WERI-Rb-1 (cell line): ENCODE measurements at regions not wholly inside any gene's neighbourhood (a gene's known extent, or its start where the extent isn't known, plus 50 kb on each side); places are given as distances from the start of the nearest gene placed in this dataset.

Experiments
- DNase-seq: peaks from one replicate; pipeline ENCODE4 v3.0.0-alpha.2; 2020
- H3K27ac ChIP-seq: fragments of 250-450 bp; sonication (Bioruptor Pico); 2 replicates; pipeline ENCODE4 v1.5.1; 2020; ENCODE audit warnings: mild to moderate bottlenecking, moderate library complexity
- H3K27me3 ChIP-seq: fragments of 250-450 bp; sonication (Bioruptor Pico); 2 replicates; pipeline ENCODE4 v1.5.1; 2021; ENCODE audit warnings: mild to moderate bottlenecking, low read depth, moderate library complexity; ENCODE audit not compliant: insufficient read depth, severe bottlenecking
- H3K36me3 ChIP-seq: fragments of 250-450 bp; sonication (Bioruptor Pico); 2 replicates; pipeline ENCODE4 v1.5.1; 2020; ENCODE audit warnings: mild to moderate bottlenecking, moderate library complexity
- H3K4me3 ChIP-seq: 2 replicates; pipeline ENCODE4 v1.5.1; 2011; ENCODE audit warnings: low read depth, mild to moderate bottlenecking, control low read depth, low read length
- H3K9me3 ChIP-seq: fragments of 250-450 bp; sonication (Bioruptor Pico); 2 replicates; pipeline ENCODE4 v1.5.1; 2021; ENCODE audit warnings: mild to moderate bottlenecking, moderate library complexity; ENCODE audit not compliant: severe bottlenecking
- TF ChIP-seq, protein P1 (sequence below): IDR thresholded peaks from 2 replicates; pipeline ENCODE4 v1.5.1; 2011; ENCODE audit warnings: low read depth, mild to moderate bottlenecking, control low read depth, inconsistent platforms, low read length

DNA sequence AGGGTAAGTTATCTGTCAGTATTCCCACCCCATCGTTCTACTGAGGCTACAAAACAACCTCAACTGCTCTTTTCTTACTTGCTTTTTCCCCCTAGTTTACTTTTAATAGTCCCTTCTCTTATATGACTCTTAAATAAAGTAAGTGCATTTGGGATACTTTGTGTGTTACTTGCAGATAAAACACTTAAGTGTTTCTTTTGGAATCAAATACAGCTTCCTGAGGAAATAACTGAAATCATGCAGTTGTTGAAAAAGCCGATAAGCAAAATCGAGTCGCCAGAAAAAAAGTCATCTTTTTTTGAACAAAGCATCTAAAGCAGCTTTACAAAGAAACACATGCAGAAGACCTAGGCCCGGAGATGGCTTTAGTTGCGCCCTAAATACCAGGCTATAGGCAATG is 53.5 kb upstream of the EPB41L4A start:
- H3K27me3 ChIP-seq, result no peaks in the 10 kb centered on the region
- no peaks in the 10 kb centered on the region for H3K9me3 ChIP-seq
- no peak overlapping the region for H3K27ac ChIP-seq

DNA sequence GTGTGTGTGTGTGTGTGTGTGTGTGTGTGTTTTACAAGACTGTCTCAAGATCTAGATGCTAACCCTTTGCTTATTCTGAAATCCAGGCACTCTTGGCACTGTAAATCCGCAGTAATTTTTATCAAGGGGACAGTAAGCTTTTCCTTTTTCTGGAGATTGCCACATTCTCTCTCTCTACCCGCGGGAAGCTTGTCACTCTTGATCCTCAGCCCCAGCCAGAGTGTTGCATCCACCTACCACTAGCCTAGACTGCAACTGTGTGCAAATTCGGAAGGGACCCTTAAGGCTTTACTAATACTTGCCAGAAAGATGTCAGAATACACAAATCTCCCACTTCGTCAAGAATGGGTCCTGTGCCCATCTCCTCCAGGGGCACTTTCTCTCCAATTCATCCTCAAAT is 54.9 kb upstream of the EPB41L4A start:
- H3K27me3 ChIP-seq, result no peaks in the 10 kb centered on the region
- TF ChIP-seq, protein P1, sequence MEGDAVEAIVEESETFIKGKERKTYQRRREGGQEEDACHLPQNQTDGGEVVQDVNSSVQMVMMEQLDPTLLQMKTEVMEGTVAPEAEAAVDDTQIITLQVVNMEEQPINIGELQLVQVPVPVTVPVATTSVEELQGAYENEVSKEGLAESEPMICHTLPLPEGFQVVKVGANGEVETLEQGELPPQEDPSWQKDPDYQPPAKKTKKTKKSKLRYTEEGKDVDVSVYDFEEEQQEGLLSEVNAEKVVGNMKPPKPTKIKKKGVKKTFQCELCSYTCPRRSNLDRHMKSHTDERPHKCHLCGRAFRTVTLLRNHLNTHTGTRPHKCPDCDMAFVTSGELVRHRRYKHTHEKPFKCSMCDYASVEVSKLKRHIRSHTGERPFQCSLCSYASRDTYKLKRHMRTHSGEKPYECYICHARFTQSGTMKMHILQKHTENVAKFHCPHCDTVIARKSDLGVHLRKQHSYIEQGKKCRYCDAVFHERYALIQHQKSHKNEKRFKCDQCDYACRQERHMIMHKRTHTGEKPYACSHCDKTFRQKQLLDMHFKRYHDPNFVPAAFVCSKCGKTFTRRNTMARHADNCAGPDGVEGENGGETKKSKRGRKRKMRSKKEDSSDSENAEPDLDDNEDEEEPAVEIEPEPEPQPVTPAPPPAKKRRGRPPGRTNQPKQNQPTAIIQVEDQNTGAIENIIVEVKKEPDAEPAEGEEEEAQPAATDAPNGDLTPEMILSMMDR, result no peak
- H3K4me3 ChIP-seq, result no peak overlapping the region
- no peaks in the 10 kb centered on the region for H3K36me3 ChIP-seq
- H3K9me3 ChIP-seq, result no peaks in the 10 kb centered on the region
- DNase-seq, result no peak
- no peak overlapping the region for H3K27ac ChIP-seq

More for the DNA sequence above, 53.5 kb upstream of the EPB41L4A start:
- TF ChIP-seq, protein P1, result no peak
- Histone ChIP-seq H3K36me3 (no peaks in the 10 kb centered on the region), H3K4me3 (no peak overlapping the region)
- no peak for DNase-seq

DNA sequence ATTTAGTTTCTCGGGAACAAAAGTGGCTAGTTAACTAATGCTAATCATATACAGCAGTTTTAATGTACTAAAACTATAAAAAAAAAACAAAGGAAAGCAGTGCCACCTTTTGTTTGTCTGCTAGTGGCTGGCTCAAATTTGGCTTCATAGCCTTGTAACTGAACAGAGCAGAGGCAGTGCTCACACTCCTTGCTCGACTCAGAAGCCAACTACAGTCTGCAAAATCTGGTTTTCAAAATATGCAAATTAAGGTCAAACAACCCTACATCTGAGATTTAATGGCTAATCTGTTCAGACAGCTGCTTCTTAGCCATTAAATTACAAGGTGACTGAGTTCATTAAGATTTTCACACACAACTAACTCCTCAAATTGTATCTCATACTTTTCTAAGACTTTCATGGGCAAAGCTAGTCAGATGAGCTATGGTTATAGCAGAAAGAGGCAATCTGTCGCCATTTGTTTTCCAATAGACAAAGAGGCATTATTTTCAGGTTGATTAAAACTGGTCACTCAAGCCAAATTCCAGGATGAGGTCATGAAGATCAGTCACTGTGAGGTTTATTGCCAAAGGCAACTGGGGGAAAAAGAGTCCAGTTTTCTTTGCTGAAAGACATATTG is 56.8 kb upstream of the EPB41L4A start:
- Histone ChIP-seq H3K27ac (no peak overlapping the region), H3K9me3 (no peaks in the 10 kb centered on the region), H3K4me3 (no peak overlapping the region), H3K27me3 (no peaks in the 10 kb centered on the region), H3K36me3 (no peaks in the 10 kb centered on the region)
- TF ChIP-seq, protein P1, result no peak
- DNase-seq, result no peak

DNA sequence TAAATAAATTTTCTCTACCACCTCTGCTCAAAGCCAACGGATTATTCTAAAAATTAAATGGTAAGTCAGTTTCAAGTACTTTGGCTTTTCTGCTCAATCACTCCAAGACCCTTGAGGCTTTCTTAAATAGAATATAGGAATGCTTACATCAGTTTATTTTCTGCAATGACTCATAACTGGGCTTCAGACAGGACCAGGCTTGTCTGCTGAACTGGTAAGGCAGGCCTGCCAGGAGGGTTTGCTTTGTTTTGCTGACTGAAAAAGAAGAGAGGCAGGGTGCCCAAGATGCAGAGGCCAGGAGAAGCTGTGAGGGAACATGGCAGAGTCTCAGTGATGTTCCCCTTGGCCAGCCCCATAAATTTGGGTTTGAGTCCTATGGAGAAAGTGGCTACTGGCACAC is 60.3 kb upstream of the EPB41L4A start:
- TF ChIP-seq, protein P1, result no peak
- Histone ChIP-seq H3K36me3 (no peaks in the 10 kb centered on the region), H3K27me3 (no peaks in the 10 kb centered on the region), H3K9me3 (no peaks in the 10 kb centered on the region), H3K27ac (no peak overlapping the region), H3K4me3 (no peak overlapping the region)
- DNase-seq, result no peak

DNA sequence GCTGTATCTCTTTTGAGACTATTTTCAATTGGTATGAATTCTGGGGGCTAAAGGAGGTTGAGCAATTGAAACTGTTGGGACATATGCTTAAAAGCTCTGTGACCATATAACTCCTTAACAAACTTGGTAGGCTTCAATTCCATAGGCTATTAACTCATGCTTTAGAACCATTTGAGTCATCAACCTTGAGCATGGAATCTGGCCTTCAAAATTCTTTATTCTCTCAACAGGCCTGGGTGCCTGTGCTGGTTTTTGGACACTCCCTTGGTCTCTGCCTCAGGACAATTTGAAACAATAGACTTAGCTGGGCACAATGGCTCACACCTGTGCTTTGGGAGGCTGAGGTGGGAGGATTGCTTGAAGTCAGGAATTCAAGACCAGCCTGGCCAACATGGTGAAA is 61.4 kb upstream of the EPB41L4A start:
- Histone ChIP-seq H3K36me3 (no peaks in the 10 kb centered on the region), H3K27ac (no peak overlapping the region), H3K27me3 (no peaks in the 10 kb centered on the region), H3K9me3 (no peaks in the 10 kb centered on the region), H3K4me3 (no peak overlapping the region)
- TF ChIP-seq, protein P1, result no peak
- DNase-seq, result no peak

DNA sequence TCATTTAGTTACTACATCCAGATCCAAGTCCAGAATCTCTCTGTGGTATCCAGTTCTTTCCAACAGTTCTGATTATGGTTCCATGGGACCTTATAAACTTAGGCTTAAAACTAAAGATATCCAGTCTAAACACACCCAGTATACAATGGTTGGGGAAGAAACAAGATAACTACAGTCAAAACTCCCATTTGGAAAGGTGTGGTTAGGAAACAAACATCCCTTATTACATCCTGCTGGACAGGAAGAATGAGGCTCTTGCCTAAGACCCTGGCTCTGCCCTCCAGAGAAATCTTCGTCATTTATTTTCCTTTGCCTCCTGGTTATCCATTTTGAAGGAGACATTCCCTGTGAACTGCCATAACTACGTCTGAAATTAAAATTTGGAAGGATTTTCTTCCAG is 64.6 kb upstream of the EPB41L4A start:
- H3K9me3 ChIP-seq, result no peaks in the 10 kb centered on the region
- H3K27ac ChIP-seq, result no peak overlapping the region
- TF ChIP-seq, protein P1, result no peak

More for the DNA sequence above, 64.6 kb upstream of the EPB41L4A start:
- Histone ChIP-seq H3K27me3 (no peaks in the 10 kb centered on the region), H3K36me3 (no peaks in the 10 kb centered on the region), H3K4me3 (no peak overlapping the region)
- no peak for DNase-seq
